GM18517 (cell line): ENCODE measurements at regions not wholly inside any gene's neighbourhood (a gene's known extent, or its start where the extent isn't known, plus 50 kb on each side); places are given as distances from the start of the nearest gene placed in this dataset.

Source experiments
- ATAC-seq: cut with Tn5 transposase; IDR thresholded peaks from one replicate; pipeline ENCODE4 v1.9.1; 2021; ENCODE audit warnings: mild to moderate bottlenecking, moderate library complexity; ENCODE audit not compliant: unreplicated experiment

GRCh38 chrX:68897118-68897945 lies 68.5 kb downstream of the EFNB1 start:
- ATAC-seq: no peak

GRCh38 chrX:68896581-68896980 lies 67.8 kb downstream of the EFNB1 start:
- no peak for ATAC-seq

GRCh38 chrX:68895778-68896177 lies 67.0 kb downstream of the EFNB1 start:
- ATAC-seq: no peak

DNA sequence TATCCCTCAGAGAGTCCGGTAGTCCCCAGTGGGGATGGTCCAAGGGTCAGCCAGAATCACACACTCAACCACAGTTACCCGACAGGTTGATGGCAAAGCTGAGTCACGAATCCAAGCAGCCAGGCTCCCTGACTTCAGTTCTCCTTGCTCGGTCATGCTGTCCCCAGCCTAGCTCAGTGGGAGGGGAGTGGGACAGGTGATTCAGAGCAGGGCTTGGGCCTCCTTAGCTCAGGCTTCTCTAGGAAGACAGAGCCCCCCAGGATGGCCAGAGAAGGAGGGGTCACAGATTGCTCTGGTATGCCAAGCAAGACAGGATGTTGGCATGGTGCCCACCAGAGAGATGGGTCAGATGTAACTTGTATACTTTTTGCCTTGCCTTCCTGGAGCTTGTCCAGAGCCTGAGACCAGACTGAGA lies 66.5 kb downstream of the EFNB1 start:
- no peak for ATAC-seq

DNA sequence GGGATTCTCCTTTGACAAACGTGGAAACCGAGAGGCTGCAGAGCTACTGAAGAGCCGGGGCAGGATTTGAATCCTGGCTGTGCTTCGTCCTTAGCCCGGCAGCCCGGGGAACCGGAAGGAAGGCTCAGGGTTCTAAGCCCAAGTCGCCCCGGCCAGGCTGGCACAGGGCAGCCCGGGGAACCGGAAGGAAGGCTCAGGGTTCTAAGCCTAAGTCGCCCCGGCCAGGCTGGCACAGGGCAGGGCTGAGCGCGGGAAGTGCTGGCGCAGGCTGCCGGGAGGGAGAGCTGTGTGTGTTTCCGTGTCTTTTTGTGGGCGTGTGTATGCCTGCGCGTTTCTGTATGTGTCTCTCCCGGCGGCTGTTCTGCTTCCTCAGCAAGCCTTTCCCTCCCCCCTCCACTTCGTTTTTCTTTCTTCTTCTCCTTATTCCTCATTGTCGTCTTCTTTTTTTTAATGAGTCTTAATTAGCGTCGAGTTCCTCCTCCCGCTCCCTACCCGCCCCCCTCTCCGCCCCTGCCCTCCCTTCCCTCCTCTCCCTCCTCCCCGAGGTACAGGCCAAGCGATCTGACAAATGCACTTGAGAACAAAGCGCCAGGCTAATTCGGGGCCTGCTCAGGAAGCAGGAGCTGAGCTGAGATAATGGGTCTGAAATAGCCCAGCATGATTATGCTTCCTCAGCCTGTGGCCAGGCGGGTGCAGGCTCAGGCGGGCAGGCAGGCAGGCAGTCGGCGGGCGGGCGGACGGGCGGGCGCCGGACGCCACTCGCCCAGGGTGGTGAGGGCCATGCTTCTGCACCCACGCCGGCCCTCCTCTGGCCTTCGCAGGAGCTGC lies 65.9 kb downstream of the EFNB1 start:
- no peak for ATAC-seq

GRCh38 chrX:68894142-68894512 lies 65.3 kb downstream of the EFNB1 start:
- no peak for ATAC-seq

- ATAC-seq: no peak
Observed at GRCh38 chrX:68892651-68893050, 63.8 kb downstream of the EFNB1 start.

DNA sequence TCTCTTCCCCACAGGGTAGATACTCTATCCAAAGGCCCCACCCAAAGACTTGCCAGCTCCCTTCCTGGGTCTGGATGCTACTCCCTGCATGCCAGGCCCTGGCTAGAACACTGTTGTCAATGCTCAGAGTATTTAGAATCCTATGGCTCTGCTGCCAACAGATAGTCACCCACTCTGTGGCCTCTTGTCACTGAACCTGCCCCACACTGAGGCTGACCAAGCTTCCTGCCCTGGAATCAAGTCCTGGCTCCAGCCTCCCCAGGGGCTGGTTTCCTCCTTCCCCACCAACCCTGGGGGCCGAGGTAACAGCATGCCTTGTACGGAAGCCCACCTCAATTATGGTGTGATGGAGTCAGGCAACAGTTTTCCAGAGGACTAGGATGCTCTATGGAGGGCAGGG lies 63.3 kb downstream of the EFNB1 start:
- ATAC-seq: no peak
